Psoas muscle (tissue), 7 donors: ENCODE measurements at regions not wholly inside any gene's neighbourhood (a gene's known extent, or its start where the extent isn't known, plus 50 kb on each side); places are given as distances from the start of the nearest gene placed in this dataset.

Experiments
- ATAC-seq, 4 donors: fragments of 200-7000 bp; cut with Tn5 transposase; one replicate each; pipeline ENCODE4 v1.9.1; 2020; ENCODE audit warnings: moderate library complexity in 3 of 4, mild to moderate bottlenecking in 2 of 4
- DNase-seq, 2 donors: peaks; one replicate each; pipeline ENCODE4 v3.0.0-alpha.2; 2020
- H3K27ac ChIP-seq: fragments of 200-600 bp; one replicate; pipeline ENCODE4 v1.8.0; 2022
- H3K27me3 ChIP-seq, 3 donors: fragments of 200-600 bp in 1 of 3; one replicate each; pipeline versions ENCODE4 v1.6.1 to v1.8.0; 2013 to 2022; ENCODE audit warnings: low read length in 2 of 3, mild to moderate bottlenecking in 2 of 3, moderate library complexity in 1 of 3; ENCODE audit not compliant: insufficient read depth in 3 of 3
- H3K36me3 ChIP-seq, 2 donors: fragments of 200-600 bp in 1 of 2; one replicate each; pipeline versions ENCODE4 v1.6.1 to v1.8.0; 2013 to 2022; ENCODE audit warnings: low read depth in 1 of 2, mild to moderate bottlenecking in 1 of 2, moderate library complexity in 1 of 2; ENCODE audit not compliant: insufficient read depth in 1 of 2
- H3K4me1 ChIP-seq: fragments of 200-600 bp; one replicate; pipeline ENCODE4 v1.8.0; 2022
- H3K4me3 ChIP-seq: fragments of 200-600 bp; one replicate; pipeline ENCODE4 v1.8.0; 2022; ENCODE audit warnings: mild to moderate bottlenecking
- H3K9me3 ChIP-seq: fragments of 200-600 bp; one replicate; pipeline ENCODE4 v1.8.0; 2022
- CTCF ChIP-seq: fragments of 200-600 bp; IDR thresholded peaks from one replicate; pipeline ENCODE4 v1.8.0; 2022; ENCODE audit warnings: antibody characterized with exemption
- WGBS, 3 donors: extraction: QIAGEN DNeasy Blood & Tissue Kit; methylation state at CpG; one replicate each; pipeline versions ENCODE4 v1.1.6 to v1.1.7; 2013; 5-methylcytosine and 5-hydroxymethylcytosine counted together
- intact Hi-C, 2 donors: fragments of 100-400 bp; cut with DNase I; formaldehyde crosslinking; loops; one replicate each; pipeline versions ENCODE4 v1.11.0 to v1.14.2; 2022
- donor health status: healthy with polysubstance abuse.
- donor health status: DM: no; HTN: no; CAD: no; lungs with moderate emphysema.
- donor health status: Bipolar disorder and iron deficiency.
- donor health status: healthy.
- donor health status: DM: yes; HTN: yes; CAD: no.
- donor health status: DM: no; HTN: no; CAD: no.
- donor health status: DM: yes; HTN: yes; CAD: no.

DNA sequence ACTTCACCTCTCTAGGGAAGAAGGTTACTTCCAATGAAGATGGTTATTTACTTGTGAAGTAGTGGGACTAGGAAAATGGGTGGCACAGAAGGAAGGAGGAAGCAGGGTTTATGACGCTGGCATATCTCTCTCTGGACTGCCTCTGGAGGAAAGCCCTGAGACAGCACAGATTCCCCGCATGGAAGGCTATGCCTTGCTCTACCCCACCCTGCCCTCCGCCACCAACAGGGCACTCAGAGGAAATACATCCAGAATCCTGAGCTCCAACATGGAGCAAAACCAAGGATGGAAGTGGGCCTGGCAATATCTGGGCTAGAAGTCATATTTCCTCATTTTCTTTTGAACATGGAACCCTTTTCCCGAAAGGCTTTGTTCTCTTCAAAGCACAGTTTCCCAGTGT is 346.9 kb downstream of the ZSWIM6 start:
- 72 to 93% (median 87%) methylated on average over 4 of the region's 4 CpGs for WGBS, 3 donors
- H3K4me1 ChIP-seq, result no peaks in the 10 kb centered on the region
- intact Hi-C loops, result no loop called here
- no peak for TF ChIP-seq CTCF
- H3K27me3 ChIP-seq, result no peaks in the 10 kb centered on the region
- ATAC-seq, result no peak
- H3K36me3 ChIP-seq, result no peaks in the 10 kb centered on the region
- no peak for DNase-seq
- no peak overlapping the region for H3K27ac ChIP-seq
- no peaks in the 10 kb centered on the region for H3K9me3 ChIP-seq
- H3K4me3 ChIP-seq, result no peak overlapping the region

DNA sequence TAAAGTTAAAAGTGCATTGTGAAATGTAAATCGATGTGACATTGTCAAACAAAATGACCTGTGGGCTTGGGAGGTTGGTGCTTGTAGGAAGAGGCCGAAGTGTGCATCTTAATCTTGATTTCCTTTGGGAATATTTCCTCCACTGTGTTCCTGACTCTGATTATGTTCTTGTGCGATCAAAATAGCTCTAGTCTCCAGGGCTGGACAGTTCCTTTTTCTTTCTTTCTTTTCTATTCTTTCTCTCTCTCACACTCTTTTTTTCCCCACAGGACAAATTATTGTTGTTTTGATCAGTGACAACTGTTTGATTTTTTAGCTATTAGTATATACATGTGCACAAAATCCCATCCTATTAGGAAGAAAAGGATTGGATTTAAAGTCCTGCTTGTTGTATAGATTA is 347.5 kb downstream of the ZSWIM6 start:
- DNase-seq (no peak), ATAC-seq (no peak)
- no peak for TF ChIP-seq CTCF
- Histone ChIP-seq H3K27ac (no peak overlapping the region), H3K36me3 (no peaks in the 10 kb centered on the region), H3K9me3 (no peaks in the 10 kb centered on the region), H3K27me3 (no peaks in the 10 kb centered on the region), H3K4me1 (no peaks in the 10 kb centered on the region), H3K4me3 (no peak overlapping the region)
- WGBS, 3 donors, result 55 to 72% (median 56%) methylated on average over 3 of the region's 3 CpGs
- intact Hi-C loops, result no loop called here

GRCh38 chr5:61680247-61680646 is 348.2 kb downstream of the ZSWIM6 start:
- intact Hi-C loops, result no loop called here
- Histone ChIP-seq H3K36me3 (no peaks in the 10 kb centered on the region), H3K4me3 (no peak overlapping the region), H3K27ac (no peak overlapping the region), H3K4me1 (no peaks in the 10 kb centered on the region), H3K27me3 (no peaks in the 10 kb centered on the region), H3K9me3 (no peaks in the 10 kb centered on the region)
- WGBS, 3 donors, result 82 to 90% (median 88%) methylated on average over 2 of the region's 2 CpGs
- TF ChIP-seq CTCF, result no peak
- ATAC-seq (no peak), DNase-seq (no peak)

DNA sequence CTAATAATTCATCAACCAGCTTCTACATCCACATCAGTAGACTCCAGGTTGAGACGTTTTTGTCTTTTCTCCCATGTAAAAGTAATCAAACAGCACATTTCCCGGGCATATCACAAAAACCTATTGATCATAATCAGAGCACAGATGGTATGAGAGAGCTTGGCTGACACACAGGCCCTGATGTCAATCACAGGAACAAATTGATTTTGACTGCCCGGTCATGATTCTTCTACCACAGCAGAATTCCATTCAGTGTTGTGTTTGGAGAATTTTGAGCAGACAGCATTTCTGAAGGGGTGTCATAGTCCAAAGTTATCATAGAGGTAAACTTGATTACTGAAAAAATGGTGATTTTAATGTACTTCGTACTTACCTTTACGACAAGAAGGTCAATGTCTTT is 351.1 kb downstream of the ZSWIM6 start:
- H3K36me3 ChIP-seq, result no peaks in the 10 kb centered on the region
- no peaks in the 10 kb centered on the region for H3K27me3 ChIP-seq
- intact Hi-C loops, result no loop called here
- no peak for ATAC-seq
- no peak overlapping the region for H3K27ac ChIP-seq
- TF ChIP-seq CTCF, result no peak
- H3K4me3 ChIP-seq, result no peak overlapping the region
- no peaks in the 10 kb centered on the region for H3K4me1 ChIP-seq
- 51 to 59% (median 54%) methylated on average over 5 of the region's 5 CpGs for WGBS, 3 donors
- no peak for DNase-seq
- no peaks in the 10 kb centered on the region for H3K9me3 ChIP-seq

DNA sequence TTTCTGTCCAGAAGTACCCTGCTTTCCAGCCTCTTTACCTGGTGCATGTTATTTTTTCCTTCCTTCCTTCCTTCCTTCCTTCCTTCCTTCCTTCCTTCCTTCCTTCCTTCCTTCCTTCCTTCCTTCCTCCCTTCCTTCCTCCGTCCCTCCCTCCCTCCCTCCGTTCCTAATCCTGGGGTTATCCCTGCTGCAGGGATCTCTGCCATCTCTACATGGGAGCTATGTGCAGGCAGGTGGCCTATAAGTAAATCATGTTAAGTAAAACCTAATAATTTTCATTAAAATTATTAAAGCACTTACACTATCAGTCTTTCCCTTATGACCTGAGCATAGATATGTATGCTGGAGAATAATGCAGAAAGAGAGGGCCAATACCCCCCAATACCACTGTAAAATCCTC is 351.9 kb downstream of the ZSWIM6 start:
- no peaks in the 10 kb centered on the region for H3K27me3 ChIP-seq
- no peak for TF ChIP-seq CTCF
- DNase-seq (no peak), ATAC-seq (no peak)
- intact Hi-C loops, result no loop called here
- 74 to 79% (median 75%) methylated on average over 1 to 2 of the region's 2 CpGs for WGBS, 3 donors
- no peaks in the 10 kb centered on the region for H3K9me3 ChIP-seq
- no peak overlapping the region for H3K4me3 ChIP-seq
- no peaks in the 10 kb centered on the region for H3K4me1 ChIP-seq
- H3K36me3 ChIP-seq, result no peaks in the 10 kb centered on the region
- H3K27ac ChIP-seq, result no peak overlapping the region
